Gastrocnemius medialis (tissue), 4 donors: ENCODE measurements at regions not wholly inside any gene's neighbourhood (a gene's known extent, or its start where the extent isn't known, plus 50 kb on each side); places are given as distances from the start of the nearest gene placed in this dataset.

Source experiments
- ATAC-seq, 2 donors: fragments of 150-250 bp; one replicate each; pipeline ENCODE4 v1.9.1; 2016
- DNase-seq, 2 donors: peaks; one replicate each; pipeline ENCODE4 v3.0.0-alpha.2; 2019
- H3K27ac ChIP-seq, 4 donors: fragments of 200-600 bp; sonication (generic); 1 replicate in 1 of 4; 2 replicates in 3 of 4; pipeline ENCODE4 v1.5.1; 2016 to 2018; ENCODE audit warnings: mild to moderate bottlenecking in 2 of 4, moderate library complexity in 1 of 4
- H3K27me3 ChIP-seq, 3 donors: fragments of 200-600 bp; sonication (generic) in 2 of 3; 1 replicate in 1 of 3; 2 replicates in 2 of 3; pipeline versions ENCODE4 v1.5.1 to v1.6.0; 2016 to 2019; ENCODE audit warnings: mild to moderate bottlenecking in 1 of 3, moderate library complexity in 1 of 3
- H3K36me3 ChIP-seq, 2 donors: fragments of 200-600 bp; sonication (generic) in 1 of 2; one replicate each; pipeline ENCODE4 v1.5.1; 2017 to 2018
- H3K4me1 ChIP-seq, 2 donors: fragments of 200-600 bp; sonication (generic) in 1 of 2; one replicate each; pipeline ENCODE4 v1.5.1; 2016 to 2017; ENCODE audit warnings: mild to moderate bottlenecking in 2 of 2
- H3K4me3 ChIP-seq, 4 donors: fragments of 200-600 bp; sonication (generic) in 3 of 4; 1 replicate in 1 of 4; 2 replicates in 3 of 4; pipeline ENCODE4 v1.5.1; 2016 to 2019; ENCODE audit warnings: mild to moderate bottlenecking in 2 of 4
- H3K9me3 ChIP-seq, 3 donors: fragments of 200-600 bp; sonication (generic) in 2 of 3; 1 replicate in 1 of 3; 2 replicates in 2 of 3; pipeline ENCODE4 v1.5.1; 2016 to 2019
- POLR2A ChIP-seq, 2 donors: fragments of 450-650 bp; IDR thresholded peaks; one replicate each; pipeline ENCODE4 v1.6.1; 2017; ENCODE audit warnings: antibody characterized with exemption in 2 of 2, mild to moderate bottlenecking in 2 of 2, moderate library complexity in 2 of 2
- in situ Hi-C, 4 donors: fragments of 200-750 bp; cut with MboI; loops; one replicate each; pipeline versions ENCODE4 v1.15.0 to v1.8.0; 2017; ENCODE audit warnings: low sequenced_read_pairs in 4 of 4
- intact Hi-C: fragments of 100-400 bp; cut with DNase I; formaldehyde crosslinking; loops from one replicate; pipeline ENCODE4 v1.15.1; 2023; ENCODE audit warnings: low total_unique reads
- TF ChIP-seq, protein P1 (sequence below), 5 experiments: fragments of 450-650 bp in 3 of 5; fragments of 200-600 bp in 2 of 5; sonication (generic) in 2 of 5; IDR thresholded peaks in 4 of 5; conservative IDR thresholded peaks in 1 of 5; 1 replicate in 4 of 5; 2 replicates in 1 of 5; pipeline ENCODE4 v1.5.1; 2016 to 2019; ENCODE audit warnings: antibody characterized with exemption in 5 of 5, mild to moderate bottlenecking in 3 of 5, moderate library complexity in 3 of 5

DNA sequence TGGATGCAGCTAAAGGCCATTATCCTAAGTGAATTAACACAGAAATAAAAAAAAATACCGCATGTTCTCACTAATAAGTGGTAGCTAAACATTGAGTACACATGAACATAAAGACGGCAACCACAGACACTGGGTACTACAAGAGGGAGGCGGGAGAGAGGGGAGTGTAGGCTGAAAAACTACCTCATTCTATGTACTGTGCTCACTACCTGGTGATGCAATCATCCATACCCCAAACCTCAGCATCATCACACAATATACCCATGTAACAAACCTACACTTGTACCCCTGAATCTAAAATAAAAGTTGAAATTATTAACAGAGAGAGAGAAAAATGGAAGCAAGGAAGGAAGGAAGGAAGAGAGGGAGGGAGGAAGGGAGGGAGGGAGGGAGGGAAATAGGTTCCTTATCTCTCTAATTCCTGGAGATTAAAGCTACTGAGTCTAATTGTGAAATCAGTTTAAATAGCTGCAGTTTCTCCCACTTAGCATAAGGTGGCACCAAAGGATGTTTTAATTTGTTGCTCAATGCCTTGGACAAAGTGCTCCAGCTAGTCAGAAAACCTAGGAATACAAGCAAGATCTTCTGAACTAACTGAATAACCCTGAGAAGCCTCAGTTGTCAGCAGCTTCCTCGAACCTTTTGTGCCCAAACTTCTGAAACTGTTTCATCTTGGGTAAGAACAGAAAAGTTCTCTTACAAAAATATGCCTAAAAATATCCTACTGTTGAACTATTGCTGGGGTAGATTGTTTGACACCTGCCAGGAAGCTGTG lies 79.4 kb upstream of the ATP11B start:
- no peaks in the 10 kb centered on the region for H3K36me3 ChIP-seq
- DNase-seq (no peak), ATAC-seq (peak; percentile 85 to 93)
- H3K9me3 ChIP-seq, result no peaks in the 10 kb centered on the region
- no peak overlapping the region for H3K4me3 ChIP-seq
- no peaks in the 10 kb centered on the region for H3K4me1 ChIP-seq
- TF ChIP-seq, protein P1, sequence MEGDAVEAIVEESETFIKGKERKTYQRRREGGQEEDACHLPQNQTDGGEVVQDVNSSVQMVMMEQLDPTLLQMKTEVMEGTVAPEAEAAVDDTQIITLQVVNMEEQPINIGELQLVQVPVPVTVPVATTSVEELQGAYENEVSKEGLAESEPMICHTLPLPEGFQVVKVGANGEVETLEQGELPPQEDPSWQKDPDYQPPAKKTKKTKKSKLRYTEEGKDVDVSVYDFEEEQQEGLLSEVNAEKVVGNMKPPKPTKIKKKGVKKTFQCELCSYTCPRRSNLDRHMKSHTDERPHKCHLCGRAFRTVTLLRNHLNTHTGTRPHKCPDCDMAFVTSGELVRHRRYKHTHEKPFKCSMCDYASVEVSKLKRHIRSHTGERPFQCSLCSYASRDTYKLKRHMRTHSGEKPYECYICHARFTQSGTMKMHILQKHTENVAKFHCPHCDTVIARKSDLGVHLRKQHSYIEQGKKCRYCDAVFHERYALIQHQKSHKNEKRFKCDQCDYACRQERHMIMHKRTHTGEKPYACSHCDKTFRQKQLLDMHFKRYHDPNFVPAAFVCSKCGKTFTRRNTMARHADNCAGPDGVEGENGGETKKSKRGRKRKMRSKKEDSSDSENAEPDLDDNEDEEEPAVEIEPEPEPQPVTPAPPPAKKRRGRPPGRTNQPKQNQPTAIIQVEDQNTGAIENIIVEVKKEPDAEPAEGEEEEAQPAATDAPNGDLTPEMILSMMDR (IDR thresholded peaks at IDR 0.05 in 4 of 5, conservative IDR thresholded peaks at IDR 0.05 in 1 of 5), result peak in 4 of 5 experiments; percentile 48 to 63 (median 56)
- TF ChIP-seq POLR2A (IDR thresholded peaks at IDR 0.05), result no peak
- no peaks in the 10 kb centered on the region for H3K27me3 ChIP-seq
- intact Hi-C loops (loop anchor here (1.0 to 2.0 kb wide), 2 partner anchors 124 to 673 kb away; no protein-coding TSS in a partner anchor), in situ Hi-C loops (loop anchor here in 3 of 4 donors (5.0 kb wide), 1 partner anchor 123 kb away; no protein-coding TSS in a partner anchor)
- H3K27ac ChIP-seq, result no peak overlapping the region

DNA sequence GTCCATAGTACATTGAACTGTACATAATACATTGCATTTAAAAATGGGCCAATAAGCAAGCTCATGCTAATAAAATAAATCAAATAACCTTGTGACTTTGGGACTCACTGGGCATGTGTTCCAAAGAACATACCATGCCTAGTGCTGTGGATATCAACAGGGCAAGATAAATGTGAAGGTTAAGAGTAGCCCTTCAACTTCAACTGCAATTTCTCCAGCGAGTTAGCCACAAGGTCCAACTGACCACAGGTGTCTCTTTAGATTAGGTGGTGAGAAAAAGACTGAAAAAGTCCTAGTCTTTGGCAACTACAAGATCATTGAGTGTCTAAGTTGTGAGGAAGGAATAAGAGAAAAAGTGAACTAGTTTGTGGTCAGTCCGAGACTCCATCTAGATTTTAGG lies 78.3 kb upstream of the ATP11B start:
- Histone ChIP-seq H3K9me3 (no peaks in the 10 kb centered on the region), H3K36me3 (no peaks in the 10 kb centered on the region), H3K4me3 (no peak overlapping the region), H3K27me3 (no peaks in the 10 kb centered on the region), H3K4me1 (no peaks in the 10 kb centered on the region), H3K27ac (no peak overlapping the region)
- no peak for TF ChIP-seq POLR2A (IDR thresholded peaks at IDR 0.05)
- ATAC-seq (no peak), DNase-seq (no peak)
- in situ Hi-C loops (no loop called here), intact Hi-C loops (loop anchor here (2.0 kb wide), 1 partner anchor 672 kb away; no protein-coding TSS in a partner anchor)

DNA sequence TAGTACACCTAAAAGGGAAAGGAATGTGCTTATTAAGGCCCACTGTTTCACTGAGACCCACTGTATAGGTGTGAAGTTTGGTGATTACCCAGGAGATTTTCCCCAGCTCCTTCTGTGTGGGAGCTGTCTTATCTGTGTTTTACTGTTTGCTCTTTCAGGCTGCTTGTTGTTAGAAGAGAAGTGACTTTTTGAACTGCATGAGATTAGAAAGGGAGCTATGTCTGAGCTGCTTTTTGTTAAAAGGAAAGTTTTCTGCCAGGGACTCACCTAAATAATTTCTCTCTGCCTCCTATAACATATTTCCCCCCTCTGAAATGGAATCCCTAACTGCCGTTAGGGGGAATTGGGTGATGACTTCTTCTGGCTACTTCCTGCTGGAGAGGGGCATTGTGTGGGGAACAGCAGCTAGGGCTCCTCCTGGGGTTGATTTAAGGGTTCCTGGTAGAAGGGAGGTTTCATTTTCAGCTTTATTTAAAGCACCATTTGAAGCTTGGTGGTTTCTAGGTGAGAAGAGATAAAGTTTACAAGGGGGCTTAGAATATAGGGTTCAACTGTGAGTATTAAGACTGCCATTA lies 77.1 kb upstream of the ATP11B start:
- DNase-seq (no peak), ATAC-seq (no peak)
- Histone ChIP-seq H3K36me3 (no peaks in the 10 kb centered on the region), H3K9me3 (no peaks in the 10 kb centered on the region), H3K27ac (no peak overlapping the region), H3K4me1 (no peaks in the 10 kb centered on the region), H3K27me3 (no peaks in the 10 kb centered on the region), H3K4me3 (no peak overlapping the region)
- in situ Hi-C loops (no loop called here), intact Hi-C loops (no loop called here)
- TF ChIP-seq POLR2A (IDR thresholded peaks at IDR 0.05), result no peak
- TF ChIP-seq, protein P1 (IDR thresholded peaks at IDR 0.05 in 4 of 5, conservative IDR thresholded peaks at IDR 0.05 in 1 of 5), result no peak

DNA sequence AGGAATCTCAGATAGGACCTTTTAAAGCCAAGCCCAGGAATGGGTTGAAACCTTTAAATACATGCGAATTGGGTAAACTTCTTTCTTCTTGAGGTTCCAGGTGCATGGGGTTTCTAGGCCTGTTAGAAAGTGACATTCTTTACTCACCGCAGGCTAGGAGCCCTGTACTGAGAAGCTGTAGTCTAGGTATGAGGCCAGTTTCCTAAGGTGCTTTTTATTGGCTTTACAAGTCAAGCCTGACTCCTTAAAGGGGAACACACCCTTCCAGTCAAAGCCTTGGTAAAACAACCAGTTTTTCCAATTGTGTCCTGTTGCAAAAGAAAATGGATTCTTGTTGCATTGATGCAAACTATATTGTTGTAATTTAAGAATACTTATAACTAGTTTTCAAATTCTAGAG lies 76.1 kb upstream of the ATP11B start:
- Histone ChIP-seq H3K27ac (no peak overlapping the region), H3K36me3 (no peaks in the 10 kb centered on the region), H3K27me3 (no peaks in the 10 kb centered on the region), H3K9me3 (no peaks in the 10 kb centered on the region), H3K4me3 (no peak overlapping the region), H3K4me1 (no peaks in the 10 kb centered on the region)
- intact Hi-C loops (no loop called here), in situ Hi-C loops (no loop called here)
- DNase-seq (no peak), ATAC-seq (no peak)
- TF ChIP-seq POLR2A (IDR thresholded peaks at IDR 0.05), result no peak
- TF ChIP-seq, protein P1 (IDR thresholded peaks at IDR 0.05 in 4 of 5, conservative IDR thresholded peaks at IDR 0.05 in 1 of 5), result no peak

DNA sequence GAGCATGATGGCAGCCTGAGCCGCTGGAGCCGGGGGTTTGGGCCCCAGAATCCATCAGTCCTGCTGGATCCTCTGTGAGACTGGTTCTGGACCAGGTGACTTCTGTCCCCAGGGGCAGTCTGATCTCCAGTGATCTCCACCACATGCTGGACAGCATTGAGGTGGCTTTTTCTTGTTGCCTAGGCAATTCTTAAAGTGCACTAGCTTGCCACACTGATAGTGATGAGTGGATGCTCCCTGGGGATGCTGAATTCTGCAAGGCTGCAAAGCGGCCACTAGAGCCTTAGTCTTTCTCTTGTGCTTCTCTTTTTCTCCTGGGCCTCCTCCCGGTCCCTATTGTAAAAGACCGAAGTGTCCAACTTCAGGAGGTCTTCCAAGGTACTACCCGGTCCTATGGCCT lies 70.4 kb upstream of the ATP11B start:
- intact Hi-C loops, result no loop called here
- TF ChIP-seq, protein P1 (IDR thresholded peaks at IDR 0.05 in 4 of 5, conservative IDR thresholded peaks at IDR 0.05 in 1 of 5), result no peak
- no peak for TF ChIP-seq POLR2A (IDR thresholded peaks at IDR 0.05)
- H3K36me3 ChIP-seq, result no peaks in the 10 kb centered on the region
- in situ Hi-C loops, result no loop called here
- no peak overlapping the region for H3K27ac ChIP-seq
- H3K4me3 ChIP-seq, result no peak overlapping the region
- no peaks in the 10 kb centered on the region for H3K9me3 ChIP-seq
- H3K27me3 ChIP-seq, result no peaks in the 10 kb centered on the region
- ATAC-seq, result no peak
- no peak for DNase-seq
- H3K4me1 ChIP-seq, result no peaks in the 10 kb centered on the region
